Ascending aorta (tissue), 2 donors: ENCODE measurements at regions not wholly inside any gene's neighbourhood (a gene's known extent, or its start where the extent isn't known, plus 50 kb on each side); places are given as distances from the start of the nearest gene placed in this dataset.
"Not testable (repeated sequence)": the region's sequence is repeated elsewhere in the genome, so short reads cannot be mapped to it uniquely, and the experiment has no call there.

ENCODE experiments used
- DNase-seq, 2 donors: peaks; one replicate each; pipeline ENCODE4 v3.0.0-alpha.2; 2019; ENCODE audit warnings: low spot score in 2 of 2
- H3K27ac ChIP-seq, 2 donors: fragments of 200-600 bp; sonication (generic); one replicate each; pipeline ENCODE4 v1.5.1; 2016 to 2017; ENCODE audit warnings: mild to moderate bottlenecking in 1 of 2
- H3K27me3 ChIP-seq: fragments of 200-600 bp; sonication (generic); one replicate; pipeline ENCODE4 v1.5.1; 2017
- H3K36me3 ChIP-seq, 2 donors: fragments of 200-600 bp; sonication (generic); one replicate each; pipeline ENCODE4 v1.5.1; 2016
- H3K4me1 ChIP-seq, 2 donors: fragments of 200-600 bp; sonication (generic); one replicate each; pipeline ENCODE4 v1.5.1; 2016 to 2017; ENCODE audit warnings: mild to moderate bottlenecking in 1 of 2
- H3K4me3 ChIP-seq, 2 donors: fragments of 200-600 bp; sonication (generic); one replicate each; pipeline ENCODE4 v1.5.1; 2016 to 2017; ENCODE audit warnings: mild to moderate bottlenecking in 1 of 2
- H3K9me3 ChIP-seq, 2 donors: fragments of 200-600 bp; sonication (generic); one replicate each; pipeline ENCODE4 v1.5.1; 2016
- intact Hi-C: fragments of 100-400 bp; cut with DNase I; formaldehyde crosslinking; loops from one replicate; pipeline ENCODE4 v1.15.1; 2023
- TF ChIP-seq, protein P1 (sequence below), 3 experiments: fragments of 200-600 bp in 2 of 3; fragments of 450-650 bp in 1 of 3; sonication (generic) in 2 of 3; IDR thresholded peaks; one replicate each; pipeline ENCODE4 v1.5.1; 2016 to 2019; ENCODE audit warnings: antibody characterized with exemption in 3 of 3, mild to moderate bottlenecking in 1 of 3, moderate library complexity in 1 of 3

DNA sequence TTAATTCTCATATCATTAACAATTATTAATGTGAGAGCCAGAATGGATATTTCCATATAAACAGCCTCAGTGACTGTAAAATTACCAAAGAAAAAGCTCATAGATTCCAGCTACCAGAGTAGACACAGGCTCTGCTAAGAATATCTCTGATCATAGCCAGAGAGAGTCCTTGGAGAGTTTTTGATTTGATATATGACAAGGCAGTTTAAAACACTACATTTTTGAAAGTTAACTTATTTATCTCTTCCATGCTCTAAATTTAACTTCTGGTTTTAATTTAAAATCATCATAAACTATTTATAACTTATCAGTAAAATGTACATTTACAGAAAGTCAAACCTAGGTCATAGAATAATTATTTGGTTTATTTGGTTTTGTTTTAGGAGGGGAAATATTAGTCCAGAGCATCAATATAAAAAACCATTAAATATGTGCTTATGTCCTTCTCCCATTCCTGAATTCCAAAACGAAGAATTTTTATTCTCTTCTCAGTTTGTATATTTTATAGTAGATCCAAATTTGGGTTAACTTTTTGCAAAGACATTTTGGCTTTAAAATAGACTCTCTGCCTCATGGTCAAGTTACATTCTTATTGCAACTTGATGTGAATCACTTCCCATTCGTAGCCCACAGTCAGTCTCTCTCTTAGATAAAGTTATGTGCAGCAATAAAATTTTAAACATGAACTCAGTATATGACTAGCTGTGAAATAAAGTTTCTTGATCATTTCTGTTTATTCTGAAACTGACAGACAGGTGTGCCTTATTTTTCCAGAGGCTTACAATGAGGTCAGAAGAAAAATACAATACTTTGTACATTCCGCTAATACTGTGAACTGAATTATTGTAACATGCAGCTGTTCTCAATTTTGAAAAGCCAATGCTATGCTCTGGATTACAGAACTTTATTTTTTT, 267.1 kb downstream of the PAPSS1 start:
- Histone ChIP-seq H3K27me3 (no peaks in the 10 kb centered on the region), H3K27ac (no peak overlapping the region), H3K36me3 (no peaks in the 10 kb centered on the region), H3K4me1 (peaks cover 0 to 8% of the 10 kb centered on the region in 2 donors), H3K4me3 (no peak overlapping the region), H3K9me3 (no peaks in the 10 kb centered on the region)
- TF ChIP-seq, protein P1, sequence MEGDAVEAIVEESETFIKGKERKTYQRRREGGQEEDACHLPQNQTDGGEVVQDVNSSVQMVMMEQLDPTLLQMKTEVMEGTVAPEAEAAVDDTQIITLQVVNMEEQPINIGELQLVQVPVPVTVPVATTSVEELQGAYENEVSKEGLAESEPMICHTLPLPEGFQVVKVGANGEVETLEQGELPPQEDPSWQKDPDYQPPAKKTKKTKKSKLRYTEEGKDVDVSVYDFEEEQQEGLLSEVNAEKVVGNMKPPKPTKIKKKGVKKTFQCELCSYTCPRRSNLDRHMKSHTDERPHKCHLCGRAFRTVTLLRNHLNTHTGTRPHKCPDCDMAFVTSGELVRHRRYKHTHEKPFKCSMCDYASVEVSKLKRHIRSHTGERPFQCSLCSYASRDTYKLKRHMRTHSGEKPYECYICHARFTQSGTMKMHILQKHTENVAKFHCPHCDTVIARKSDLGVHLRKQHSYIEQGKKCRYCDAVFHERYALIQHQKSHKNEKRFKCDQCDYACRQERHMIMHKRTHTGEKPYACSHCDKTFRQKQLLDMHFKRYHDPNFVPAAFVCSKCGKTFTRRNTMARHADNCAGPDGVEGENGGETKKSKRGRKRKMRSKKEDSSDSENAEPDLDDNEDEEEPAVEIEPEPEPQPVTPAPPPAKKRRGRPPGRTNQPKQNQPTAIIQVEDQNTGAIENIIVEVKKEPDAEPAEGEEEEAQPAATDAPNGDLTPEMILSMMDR (IDR thresholded peaks at IDR 0.05) = no peak
- DNase-seq = no peak
- intact Hi-C loops = loop anchor here (10.0 kb wide), 1 partner anchor 212 kb away; no protein-coding TSS in a partner anchor

DNA sequence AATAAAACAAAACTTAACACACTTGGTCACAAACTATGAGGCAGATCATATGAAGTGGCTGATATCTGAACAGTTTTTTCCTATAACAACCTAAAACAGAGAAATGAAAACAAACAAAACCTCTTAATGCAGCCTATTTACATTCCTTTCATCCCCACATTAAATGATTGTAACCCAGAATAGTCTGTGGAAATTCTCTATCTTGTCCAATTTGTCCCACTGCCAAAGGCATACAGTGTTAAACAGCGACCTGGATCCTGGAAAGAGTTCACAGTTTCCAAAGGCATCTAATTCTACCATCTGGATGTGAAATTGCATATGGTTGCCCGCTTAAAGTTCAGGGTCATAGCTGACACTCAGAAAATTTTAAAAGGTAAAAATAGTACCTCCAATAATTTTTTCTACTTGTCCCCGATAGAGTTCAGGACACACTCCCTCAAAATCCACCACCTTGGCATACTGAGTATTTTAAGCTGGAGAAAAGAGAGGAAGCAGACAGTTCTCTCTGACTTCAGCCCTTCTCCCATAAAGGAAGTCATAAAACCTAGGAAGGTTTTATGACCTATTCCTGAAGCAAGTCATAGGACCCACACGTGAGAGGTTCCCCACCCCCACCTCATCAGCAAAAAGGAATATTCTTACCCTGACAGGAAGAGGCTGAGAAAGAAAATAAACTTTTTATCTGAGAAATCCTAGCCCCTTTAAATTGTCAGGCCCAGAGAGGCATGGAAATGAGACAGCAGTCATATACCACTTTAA, 270.2 kb downstream of the PAPSS1 start:
- no peaks in the 10 kb centered on the region for H3K9me3 ChIP-seq
- no peak overlapping the region for H3K4me3 ChIP-seq
- no peak for DNase-seq
- H3K4me1 ChIP-seq = peaks cover 0 to 8% of the 10 kb centered on the region in 2 donors
- intact Hi-C loops = loop anchor here (10.0 kb wide), 1 partner anchor 215 kb away; no protein-coding TSS in a partner anchor
- H3K36me3 ChIP-seq = no peaks in the 10 kb centered on the region
- no peaks in the 10 kb centered on the region for H3K27me3 ChIP-seq
- no peak overlapping the region for H3K27ac ChIP-seq
- TF ChIP-seq, protein P1 (IDR thresholded peaks at IDR 0.05) = no peak

DNA sequence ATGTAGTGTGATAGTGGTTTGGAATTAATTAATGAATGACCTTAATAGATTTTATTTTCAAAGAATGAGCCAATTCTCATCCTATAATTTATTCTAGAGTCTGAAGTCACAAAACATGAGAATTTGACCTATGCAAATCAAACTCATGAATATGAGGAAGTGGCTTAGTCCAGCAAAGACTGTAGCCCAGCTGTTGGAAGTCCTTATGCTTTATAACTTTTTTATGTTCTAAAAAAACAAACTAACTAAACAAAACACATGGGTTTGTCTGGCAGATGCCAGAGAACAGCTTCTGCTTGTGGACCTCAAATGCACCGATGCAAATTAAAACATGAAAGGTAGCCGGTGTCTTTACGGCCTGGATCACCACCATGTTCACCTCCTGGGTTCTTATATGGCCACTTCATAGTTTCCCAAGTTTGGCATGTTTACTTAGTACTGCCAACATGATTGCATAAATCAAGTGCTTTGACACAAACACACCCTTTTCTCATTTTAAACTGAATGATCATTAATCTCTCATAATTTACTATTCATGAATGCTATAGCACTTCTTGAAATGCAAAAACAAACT, 277.4 kb downstream of the PAPSS1 start:
- DNase-seq = no peak
- H3K27ac ChIP-seq = no peak overlapping the region
- no peaks in the 10 kb centered on the region for H3K36me3 ChIP-seq
- no peaks in the 10 kb centered on the region for H3K9me3 ChIP-seq
- no peaks in the 10 kb centered on the region for H3K4me1 ChIP-seq
- H3K27me3 ChIP-seq = no peaks in the 10 kb centered on the region
- intact Hi-C loops = no loop called here
- no peak overlapping the region for H3K4me3 ChIP-seq
- TF ChIP-seq, protein P1 (IDR thresholded peaks at IDR 0.05) = no peak

DNA sequence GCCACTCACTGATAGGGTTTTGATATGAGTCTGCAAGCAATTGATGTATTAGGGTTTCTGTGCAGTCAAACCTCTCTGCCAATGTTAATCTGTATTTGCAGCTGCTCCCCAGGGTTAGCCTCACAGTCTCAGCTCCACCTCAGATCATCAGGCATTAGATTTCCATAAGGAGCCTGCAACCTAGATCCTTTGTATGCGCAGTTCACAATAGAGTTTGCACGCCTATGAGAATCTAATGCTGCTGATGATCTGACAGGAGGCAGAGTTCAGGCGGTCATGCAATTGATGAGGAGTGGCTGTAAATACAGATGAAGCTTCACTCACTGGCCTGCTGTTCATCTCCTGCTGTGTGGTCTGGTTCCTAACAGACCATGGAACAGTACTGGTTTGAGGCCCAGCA, 280.6 kb downstream of the PAPSS1 start:
- Histone ChIP-seq H3K27me3 (no peaks in the 10 kb centered on the region), H3K36me3 (no peaks in the 10 kb centered on the region), H3K27ac (no peak overlapping the region), H3K4me1 (no peaks in the 10 kb centered on the region), H3K4me3 (no peak overlapping the region), H3K9me3 (no peaks in the 10 kb centered on the region)
- no peak for DNase-seq
- intact Hi-C loops = no loop called here
- TF ChIP-seq, protein P1 (IDR thresholded peaks at IDR 0.05) = no peak

DNA sequence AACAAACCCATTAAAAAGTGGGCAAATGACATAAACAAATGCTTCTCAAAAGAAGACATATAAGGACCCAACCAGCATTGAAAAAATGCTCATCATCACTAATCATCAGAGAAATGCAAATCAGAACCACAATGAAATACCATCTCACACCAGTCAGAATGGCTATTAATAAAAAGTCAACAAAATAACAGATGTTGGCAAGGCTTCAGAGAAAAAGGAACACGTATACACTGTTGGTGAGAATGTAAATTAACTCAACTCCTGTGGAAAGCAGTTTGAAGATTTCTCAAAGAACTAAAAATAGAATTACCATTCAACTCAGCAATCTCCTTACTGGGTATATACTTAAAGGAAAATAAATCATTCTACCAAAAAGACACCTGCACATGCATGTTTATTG, 283.6 kb downstream of the PAPSS1 start:
- H3K9me3 ChIP-seq, H3K36me3 ChIP-seq, intact Hi-C loops, H3K27ac ChIP-seq, H3K4me1 ChIP-seq, H3K4me3 ChIP-seq, H3K27me3 ChIP-seq, DNase-seq: not testable (repeated sequence)
